Glutamatergic neuron (in vitro differentiated cells): ENCODE measurements at regions not wholly inside any gene's neighbourhood (a gene's known extent, or its start where the extent isn't known, plus 50 kb on each side); places are given as distances from the start of the nearest gene placed in this dataset.

Source experiments
- DNase-seq: peaks from one replicate; pipeline ENCODE4 v3.0.0; 2022
- H3K27ac Mint-ChIP-seq: one replicate; pipeline ENCODE4 v1.8.0; 2020; ENCODE audit warnings: mild to moderate bottlenecking, mixed read lengths, inconsistent platforms; ENCODE audit not compliant: unreplicated experiment
- H3K27me3 Mint-ChIP-seq: one replicate; pipeline ENCODE4 v1.8.0; 2020; ENCODE audit warnings: mild to moderate bottlenecking, moderate library complexity, mixed read lengths, inconsistent platforms; ENCODE audit not compliant: unreplicated experiment
- H3K36me3 Mint-ChIP-seq: one replicate; pipeline ENCODE4 v1.8.0; 2020; ENCODE audit warnings: mild to moderate bottlenecking, mixed read lengths, inconsistent platforms; ENCODE audit not compliant: unreplicated experiment
- H3K4me1 Mint-ChIP-seq: one replicate; pipeline ENCODE4 v1.8.0; 2020; ENCODE audit warnings: mild to moderate bottlenecking, low read depth, mixed read lengths, inconsistent platforms; ENCODE audit not compliant: unreplicated experiment
- H3K4me3 Mint-ChIP-seq: one replicate; pipeline ENCODE4 v1.8.0; 2020; ENCODE audit warnings: mild to moderate bottlenecking, mixed read lengths, inconsistent platforms; ENCODE audit not compliant: unreplicated experiment
- H3K9me3 Mint-ChIP-seq: one replicate; pipeline ENCODE4 v1.8.0; 2020; ENCODE audit warnings: mild to moderate bottlenecking, moderate library complexity, mixed read lengths, inconsistent platforms; ENCODE audit not compliant: unreplicated experiment
- CTCF ChIP-seq: fragments of 200-600 bp; sonication (generic); IDR thresholded peaks from one replicate; pipeline ENCODE4 v1.5.0; 2021; ENCODE audit not compliant: partially characterized antibody, unreplicated experiment

GRCh38 chr18:4751523-4751922 lies 296.4 kb upstream of the DLGAP1 start:
- peaks cover 5% of the 10 kb centered on the region for H3K4me1 Mint-ChIP-seq
- H3K27me3 Mint-ChIP-seq, result no peaks in the 10 kb centered on the region
- no peak overlapping the region for H3K27ac Mint-ChIP-seq
- no peaks in the 10 kb centered on the region for H3K36me3 Mint-ChIP-seq
- no peak for DNase-seq
- H3K9me3 Mint-ChIP-seq, result peaks cover 3% of the 10 kb centered on the region
- no peak for TF ChIP-seq CTCF
- no peak overlapping the region for H3K4me3 Mint-ChIP-seq

- H3K4me1 Mint-ChIP-seq, result peaks cover 5% of the 10 kb centered on the region
- DNase-seq, result no peak
- no peak for TF ChIP-seq CTCF
Observed at GRCh38 chr18:4750393-4751346, 295.6 kb upstream of the DLGAP1 start.

DNA sequence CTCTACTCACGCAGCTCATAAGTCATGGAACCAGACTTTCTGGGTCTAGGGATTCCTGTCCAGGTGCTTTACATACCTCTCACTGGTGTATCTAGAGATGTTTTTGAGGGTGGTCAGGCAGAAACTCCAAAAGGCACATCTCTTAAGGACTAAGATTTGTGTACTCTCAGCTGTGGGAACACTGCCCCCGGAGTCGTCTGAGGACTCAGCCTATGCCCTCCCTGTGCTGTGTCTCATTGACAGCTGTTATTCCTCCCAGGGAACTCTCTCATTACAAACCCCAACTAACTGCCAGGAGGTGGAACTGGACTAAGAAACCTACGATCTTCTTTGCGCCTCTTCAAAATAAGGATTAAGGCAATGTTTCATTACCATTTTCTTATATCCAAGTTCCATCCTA lies 293.9 kb upstream of the DLGAP1 start:
- H3K27ac Mint-ChIP-seq, result no peak overlapping the region
- H3K4me3 Mint-ChIP-seq, result no peak overlapping the region
- TF ChIP-seq CTCF, result no peak
- no peak for DNase-seq
- no peaks in the 10 kb centered on the region for H3K36me3 Mint-ChIP-seq
- no peaks in the 10 kb centered on the region for H3K27me3 Mint-ChIP-seq
- peaks cover 4% of the 10 kb centered on the region for H3K9me3 Mint-ChIP-seq
- peaks cover 5% of the 10 kb centered on the region for H3K4me1 Mint-ChIP-seq

More at GRCh38 chr18:4750393-4751346, 295.6 kb upstream of the DLGAP1 start:
- no peaks in the 10 kb centered on the region for H3K27me3 Mint-ChIP-seq
- no peak overlapping the region for H3K4me3 Mint-ChIP-seq
- H3K9me3 Mint-ChIP-seq, result peaks cover 3% of the 10 kb centered on the region
- H3K27ac Mint-ChIP-seq, result no peak overlapping the region
- H3K36me3 Mint-ChIP-seq, result no peaks in the 10 kb centered on the region

- DNase-seq, result no peak
- TF ChIP-seq CTCF, result no peak
- Mint-ChIP-seq H3K4me3 (no peak overlapping the region), H3K36me3 (no peaks in the 10 kb centered on the region), H3K4me1 (peaks cover 4% of the 10 kb centered on the region), H3K27ac (no peak overlapping the region), H3K27me3 (peaks cover 1% of the 10 kb centered on the region), H3K9me3 (peaks cover 2% of the 10 kb centered on the region)
Observed at GRCh38 chr18:4734903-4735302, 279.8 kb upstream of the DLGAP1 start.

GRCh38 chr18:4734021-4734420 lies 278.9 kb upstream of the DLGAP1 start:
- Mint-ChIP-seq H3K27ac (no peak overlapping the region), H3K4me1 (peaks cover 4% of the 10 kb centered on the region)

More at GRCh38 chr18:4734021-4734420, 278.9 kb upstream of the DLGAP1 start:
- Mint-ChIP-seq H3K36me3 (no peaks in the 10 kb centered on the region), H3K9me3 (peaks cover 2% of the 10 kb centered on the region), H3K27me3 (peaks cover 1% of the 10 kb centered on the region), H3K4me3 (no peak overlapping the region)
- no peak for TF ChIP-seq CTCF
- no peak for DNase-seq
